NT2/D1 (cell line): ENCODE measurements at regions not wholly inside any gene's neighbourhood (a gene's known extent, or its start where the extent isn't known, plus 50 kb on each side); places are given as distances from the start of the nearest gene placed in this dataset.

Experiments used
- SUZ12 ChIP-seq: IDR thresholded peaks from 2 replicates; pipeline ENCODE4 v1.6.1; 2011; ENCODE audit not compliant: insufficient read length, insufficient read depth; ENCODE audit errors: extremely low read depth
- ZNF274 ChIP-seq: IDR thresholded peaks from 2 replicates; pipeline ENCODE4 v1.6.1; 2011; ENCODE audit warnings: mild to moderate bottlenecking, low read depth, low read length

GRCh38 chr16:79776243-79776847, 175.8 kb upstream of the MAF start:
- TF ChIP-seq ZNF274 (no peak), SUZ12 (no peak)
